ENCODE measurements at regions not wholly inside any gene's neighbourhood (a gene's known extent, or its start where the extent isn't known, plus 50 kb on each side); places are given as distances from the start of the nearest gene placed in this dataset.

- TF ChIP-seq CTCF (conservative IDR thresholded peaks at IDR 0.05; ENCODE audit: low read depth, low read length) (no peak), EZH2 (IDR thresholded peaks at IDR 0.05; ENCODE audit: low read length, unreplicated experiment) (no peak), EZH2phosphoT487 (IDR thresholded peaks at IDR 0.05; ENCODE audit: borderline replicate concordance, low read length) (no peak)
Measured at GRCh38 chr2:147355706-147356105, 489.1 kb upstream of the ACVR2A start.

Data from PC-3 (cell line).